Caco-2 (cell line): ENCODE measurements at regions not wholly inside any gene's neighbourhood (a gene's known extent, or its start where the extent isn't known, plus 50 kb on each side); places are given as distances from the start of the nearest gene placed in this dataset.

ENCODE experiments used
- BruUV-seq: library from RNA; stranded (reverse); fragments of 400-500 nt; replicated peaks from 2 replicates; lab custom pipeline; 2021; lab: Mats Ljungman, UMichigan
- CTCF ChIA-PET: fragments of 300-600 bp; sonication (Branson Sonifier 250); formaldehyde crosslinking; loops from one replicate; lab custom pipeline; 2022; ENCODE audit warnings: antibody characterized with exemption; lab: Charles Lee
- POLR2A ChIA-PET: fragments of 300-600 bp; sonication (Branson Sonifier 250); formaldehyde crosslinking; loops from one replicate; lab custom pipeline; 2022; ENCODE audit warnings: antibody characterized with exemption; lab: Charles Lee
- DNase-seq, 2 experiments: peaks; one replicate each; pipeline versions ENCODE4 v3.0.0 to v3.0.0-alpha.2; 2020 to 2022
- H3K27me3 ChIP-seq: replicated peaks from 2 replicates; pipeline ENCODE4 v1.6.0; 2011; ENCODE audit warnings: low read length; ENCODE audit not compliant: control insufficient read depth, insufficient read depth
- H3K36me3 ChIP-seq: 2 replicates; pipeline ENCODE4 v1.5.1; 2011; ENCODE audit warnings: low read length; ENCODE audit not compliant: control insufficient read depth, insufficient read depth
- H3K4me1 ChIP-seq: fragments of 250-450 bp; sonication (Bioruptor Pico); 2 replicates; pipeline ENCODE4 v1.5.1; 2020; ENCODE audit warnings: mild to moderate bottlenecking
- H3K4me3 ChIP-seq: 2 replicates; pipeline ENCODE4 v1.5.1; 2011; ENCODE audit warnings: low read depth, mild to moderate bottlenecking, control low read depth, low read length
- H3K9me3 ChIP-seq: fragments of 250-450 bp; sonication (Bioruptor Pico); 2 replicates; pipeline ENCODE4 v1.5.1; 2020; ENCODE audit warnings: mild to moderate bottlenecking, moderate library complexity
- H3K27ac Mint-ChIP-seq: one replicate; pipeline ENCODE4 v1.8.0; 2022; ENCODE audit warnings: mixed read lengths; ENCODE audit not compliant: unreplicated experiment
- H3K27me3 Mint-ChIP-seq: one replicate; pipeline ENCODE4 v1.8.0; 2022; ENCODE audit warnings: mixed read lengths; ENCODE audit not compliant: insufficient read depth, unreplicated experiment
- H3K36me3 Mint-ChIP-seq: one replicate; pipeline ENCODE4 v1.8.0; 2022; ENCODE audit warnings: mild to moderate bottlenecking, mixed read lengths; ENCODE audit not compliant: insufficient read depth, unreplicated experiment
- H3K4me1 Mint-ChIP-seq: one replicate; pipeline ENCODE4 v1.8.0; 2022; ENCODE audit warnings: low read depth, mixed read lengths; ENCODE audit not compliant: unreplicated experiment
- H3K4me3 Mint-ChIP-seq: one replicate; pipeline ENCODE4 v1.8.0; 2022; ENCODE audit warnings: mild to moderate bottlenecking, moderate library complexity, mixed read lengths; ENCODE audit not compliant: unreplicated experiment
- H3K9me3 Mint-ChIP-seq: one replicate; pipeline ENCODE4 v1.8.0; 2022; ENCODE audit warnings: mixed read lengths; ENCODE audit not compliant: unreplicated experiment
- CTCF ChIP-seq, 2 experiments: fragments of 200-600 bp in 1 of 2; IDR thresholded peaks; 1 replicate in 1 of 2; 2 replicates in 1 of 2; pipeline versions ENCODE4 v1.5.1 to v1.8.0; 2011 to 2022; ENCODE audit warnings: antibody characterized with exemption in 1 of 2, control low read depth in 1 of 2, inconsistent platforms in 1 of 2, low read depth in 1 of 2, low read length in 1 of 2, mild to moderate bottlenecking in 1 of 2, moderate library complexity in 1 of 2; ENCODE audit not compliant: insufficient read depth in 1 of 2, severe bottlenecking in 1 of 2, unreplicated experiment in 1 of 2
- intact Hi-C: fragments of 100-400 bp; cut with micrococcal nuclease; formaldehyde crosslinking; loops from one replicate; pipeline ENCODE4 v1.10.0; 2022; ENCODE audit not compliant: unreplicated experiment

GRCh38 chr5:175599210-175599609 is 58.7 kb upstream of the HRH2 start:
- DNase-seq, result no peak
- H3K36me3 ChIP-seq, result no peaks in the 10 kb centered on the region
- H3K4me1 ChIP-seq, result no peaks in the 10 kb centered on the region
- ChIA-PET POLR2A (no interaction called here), CTCF (no interaction called here)
- no peak for TF ChIP-seq CTCF (IDR thresholded peaks at IDR 0.05; ENCODE audit: insufficient read depth in 1 of 2, low read depth in 1 of 2, low read length in 1 of 2, severe bottlenecking in 1 of 2, unreplicated experiment in 1 of 2)
- H3K27ac Mint-ChIP-seq, result no peak overlapping the region
- no peaks in the 10 kb centered on the region for H3K9me3 ChIP-seq
- no TSS peak for BruUV-seq
- H3K27me3 Mint-ChIP-seq, result peaks cover 11% of the 10 kb centered on the region
- H3K4me3 ChIP-seq, result no peak overlapping the region
- peaks cover 11% of the 10 kb centered on the region for H3K9me3 Mint-ChIP-seq
- intact Hi-C loops, result no loop called here
- H3K36me3 Mint-ChIP-seq, result no peaks in the 10 kb centered on the region
- H3K27me3 ChIP-seq, result no peaks in the 10 kb centered on the region
- no peaks in the 10 kb centered on the region for H3K4me1 Mint-ChIP-seq
- no peak overlapping the region for H3K4me3 Mint-ChIP-seq

- H3K27me3 Mint-ChIP-seq, result peaks cover 9% of the 10 kb centered on the region
- no peak overlapping the region for H3K4me3 Mint-ChIP-seq
- Histone ChIP-seq H3K9me3 (no peaks in the 10 kb centered on the region), H3K36me3 (no peaks in the 10 kb centered on the region), H3K4me3 (no peak overlapping the region), H3K4me1 (no peaks in the 10 kb centered on the region), H3K27me3 (no peaks in the 10 kb centered on the region)
- intact Hi-C loops, result no loop called here
- ChIA-PET CTCF (no interaction called here), POLR2A (no interaction called here)
- no peak for TF ChIP-seq CTCF (IDR thresholded peaks at IDR 0.05; ENCODE audit: insufficient read depth in 1 of 2, low read depth in 1 of 2, low read length in 1 of 2, severe bottlenecking in 1 of 2, unreplicated experiment in 1 of 2)
- H3K4me1 Mint-ChIP-seq, result no peaks in the 10 kb centered on the region
- no peak overlapping the region for H3K27ac Mint-ChIP-seq
- H3K36me3 Mint-ChIP-seq, result no peaks in the 10 kb centered on the region
- DNase-seq, result no peak
- peaks cover 19% of the 10 kb centered on the region for H3K9me3 Mint-ChIP-seq
- no TSS peak for BruUV-seq
Measured at GRCh38 chr5:175603987-175604739, 53.7 kb upstream of the HRH2 start.

GRCh38 chr5:175606409-175606808 is 51.5 kb upstream of the HRH2 start:
- Mint-ChIP-seq H3K4me3 (no peak overlapping the region), H3K27ac (no peak overlapping the region), H3K9me3 (peaks cover 19% of the 10 kb centered on the region), H3K36me3 (no peaks in the 10 kb centered on the region), H3K4me1 (no peaks in the 10 kb centered on the region), H3K27me3 (peaks cover 21% of the 10 kb centered on the region)
- no peak overlapping the region for H3K4me3 ChIP-seq
- BruUV-seq, result no TSS peak
- no peaks in the 10 kb centered on the region for H3K9me3 ChIP-seq
- H3K4me1 ChIP-seq, result no peaks in the 10 kb centered on the region
- no peak for TF ChIP-seq CTCF (IDR thresholded peaks at IDR 0.05; ENCODE audit: insufficient read depth in 1 of 2, low read depth in 1 of 2, low read length in 1 of 2, severe bottlenecking in 1 of 2, unreplicated experiment in 1 of 2)
- no peaks in the 10 kb centered on the region for H3K27me3 ChIP-seq
- ChIA-PET CTCF (no interaction called here), POLR2A (no interaction called here)
- no peaks in the 10 kb centered on the region for H3K36me3 ChIP-seq
- DNase-seq, result no peak
- intact Hi-C loops, result no loop called here
